GM12878 (cell line): ENCODE measurements at regions not wholly inside any gene's neighbourhood (a gene's known extent, or its start where the extent isn't known, plus 50 kb on each side); places are given as distances from the start of the nearest gene placed in this dataset.

Experiments used
- CHD2 ChIP-seq: IDR thresholded peaks from 2 replicates; pipeline ENCODE4 v1.6.1; 2011; ENCODE audit warnings: low read depth, low read length, improper control_type of control experiment, borderline replicate concordance
- CTCF ChIP-seq, 3 experiments: IDR thresholded peaks in 2 of 3; conservative IDR thresholded peaks in 1 of 3; 2 replicates each; pipeline ENCODE4 v1.5.1; 2011; ENCODE audit warnings: low read depth in 3 of 3, low read length in 3 of 3, mild to moderate bottlenecking in 3 of 3, control low read depth in 2 of 3, moderate library complexity in 2 of 3, inconsistent platforms in 1 of 3, mixed read lengths in 1 of 3; ENCODE audit not compliant: control insufficient read depth in 2 of 3, insufficient read depth in 1 of 3; ENCODE audit errors: extremely low read depth in 1 of 3
- JUNB ChIP-seq: IDR thresholded peaks from 2 replicates; pipeline ENCODE4 v1.6.1; 2016; ENCODE audit warnings: antibody characterized with exemption, mild to moderate bottlenecking
- MTA2 ChIP-seq: fragments of 450-650 bp; IDR thresholded peaks from 2 replicates; pipeline ENCODE4 v1.6.1; 2016; ENCODE audit warnings: low read depth, mild to moderate bottlenecking, moderate library complexity
- POLR2A ChIP-seq: IDR thresholded peaks from 2 replicates; pipeline ENCODE4 v1.6.1; 2011; ENCODE audit warnings: low read depth, mild to moderate bottlenecking, low read length
- SUZ12 ChIP-seq: fragments of 200-600 bp; sonication (generic); IDR thresholded peaks from one replicate; pipeline ENCODE4 v1.6.1; 2018; ENCODE audit warnings: antibody characterized with exemption, mild to moderate bottlenecking; ENCODE audit not compliant: unreplicated experiment
- YY1 ChIP-seq: IDR thresholded peaks from 2 replicates; pipeline ENCODE4 v1.6.1; 2011; ENCODE audit warnings: low read depth, mild to moderate bottlenecking, low read length

GRCh38 chr6:113277111-113277510 lies 580.0 kb upstream of the MARCKS start:
- TF ChIP-seq CHD2, result no peak
- TF ChIP-seq CTCF (IDR thresholded peaks at IDR 0.05 in 2 of 3, conservative IDR thresholded peaks at IDR 0.05 in 1 of 3; ENCODE audit: control insufficient read depth in 2 of 3, extremely low read depth in 1 of 3, insufficient read depth in 1 of 3, low read depth in 3 of 3, low read length in 3 of 3), result no peak
- TF ChIP-seq SUZ12, result no peak
- TF ChIP-seq YY1, result no peak
- TF ChIP-seq JUNB, result no peak
- no peak for TF ChIP-seq POLR2A
- no peak for TF ChIP-seq MTA2
